DOHH2 (cell line): ENCODE measurements at regions not wholly inside any gene's neighbourhood (a gene's known extent, or its start where the extent isn't known, plus 50 kb on each side); places are given as distances from the start of the nearest gene placed in this dataset.

ENCODE experiments used
- H3F3A ChIP-seq: fragments of 200-600 bp; sonication (generic), shearing (Covaris generic); 2 replicates; pipeline ENCODE4 v1.6.0; 2016; ENCODE audit warnings: antibody characterized with exemption, mild to moderate bottlenecking; ENCODE audit not compliant: control insufficient read depth, insufficient read depth
- H3K27ac ChIP-seq: fragments of 200-600 bp; sonication (generic); 2 replicates; pipeline ENCODE4 v1.5.1; 2014; ENCODE audit warnings: low read depth, mild to moderate bottlenecking, low read length, moderate library complexity
- H3K27me3 ChIP-seq: fragments of 200-600 bp; sonication (generic); 2 replicates; pipeline ENCODE4 v1.6.1; 2014; ENCODE audit warnings: mild to moderate bottlenecking, low read length, mixed read lengths; ENCODE audit not compliant: control insufficient read depth
- H3K36me3 ChIP-seq: fragments of 200-600 bp; sonication (generic); 2 replicates; pipeline ENCODE4 v1.6.1; 2014; ENCODE audit warnings: mild to moderate bottlenecking, low read length, moderate library complexity, mixed read lengths; ENCODE audit not compliant: control insufficient read depth
- H3K4me1 ChIP-seq: fragments of 200-600 bp; sonication (generic); 2 replicates; pipeline ENCODE4 v1.6.1; 2014; ENCODE audit warnings: mild to moderate bottlenecking, low read length, mixed read lengths; ENCODE audit not compliant: control insufficient read depth
- H3K4me2 ChIP-seq: fragments of 200-600 bp; sonication (generic); 2 replicates; pipeline ENCODE4 v1.6.0; 2014; ENCODE audit warnings: mild to moderate bottlenecking, low read length, moderate library complexity
- H3K4me3 ChIP-seq: fragments of 200-600 bp; sonication (generic); 2 replicates; pipeline ENCODE4 v1.5.1; 2014; ENCODE audit warnings: mild to moderate bottlenecking, low read length, mixed read lengths
- H3K79me2 ChIP-seq: fragments of 200-600 bp; sonication (generic); 2 replicates; pipeline ENCODE4 v1.6.1; 2014; ENCODE audit warnings: mild to moderate bottlenecking, low read length, mixed read lengths; ENCODE audit not compliant: control insufficient read depth
- H3K9me2 ChIP-seq: fragments of 200-600 bp; sonication (generic); replicated peaks from 2 replicates; pipeline ENCODE4 v1.6.1; 2014; ENCODE audit warnings: mild to moderate bottlenecking, low read length, mixed read lengths; ENCODE audit not compliant: control insufficient read depth
- H3K9me3 ChIP-seq: fragments of 200-600 bp; sonication (generic); 2 replicates; pipeline ENCODE4 v1.6.1; 2014; ENCODE audit warnings: antibody characterized with exemption, low read length, mixed read lengths; ENCODE audit not compliant: control insufficient read depth, insufficient read depth
- H4K20me1 ChIP-seq: fragments of 200-600 bp; sonication (generic); 2 replicates; pipeline ENCODE4 v1.6.0; 2014; ENCODE audit warnings: low read depth, mild to moderate bottlenecking, antibody characterized with exemption, low read length, moderate library complexity; ENCODE audit not compliant: control insufficient read depth, insufficient read depth
- EZH2phosphoT487 ChIP-seq: fragments of 200-600 bp; sonication (generic); IDR thresholded peaks from 2 replicates; pipeline ENCODE4 v1.6.1; 2017; ENCODE audit warnings: borderline replicate concordance, mild to moderate bottlenecking, antibody characterized with exemption, low read length, moderate library complexity, mixed read lengths
- TF ChIP-seq, protein P1 (sequence below): fragments of 200-600 bp; sonication (generic); IDR thresholded peaks from one replicate; pipeline ENCODE4 v1.5.1; 2014; ENCODE audit warnings: antibody characterized with exemption, mild to moderate bottlenecking, low read depth, low read length; ENCODE audit not compliant: poor library complexity, severe bottlenecking

DNA sequence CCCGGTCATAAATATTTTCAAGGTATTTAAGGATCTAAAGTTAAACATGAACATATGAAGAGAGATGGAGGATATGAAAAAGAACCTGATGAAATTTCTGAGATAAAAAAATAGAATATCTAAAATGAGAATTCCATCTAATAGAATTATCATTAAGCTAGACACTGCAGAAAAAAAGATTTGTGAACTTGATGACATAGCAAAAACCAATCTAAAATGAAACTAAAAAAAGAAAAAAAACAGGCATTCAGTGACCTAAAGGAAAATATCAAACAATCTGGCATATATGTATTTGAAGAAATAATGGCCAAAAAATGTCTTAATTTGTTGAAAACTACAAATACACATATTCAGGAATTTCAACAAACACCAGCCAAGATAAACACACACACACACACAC lies 81.6 kb upstream of the ZC3H12C start:
- Histone ChIP-seq H3K27ac (no peak overlapping the region), H3K4me2 (no peak overlapping the region), H3K9me2 (no peaks in the 10 kb centered on the region), H3K9me3 (0 out of 2 replicates have a peak, but pooled peaks cover 3% of the 10 kb centered on the region), H3F3A (no peaks in the 10 kb centered on the region), H3K79me2 (no peaks in the 10 kb centered on the region), H4K20me1 (no peaks in the 10 kb centered on the region), H3K27me3 (no peaks in the 10 kb centered on the region), H3K4me1 (no peaks in the 10 kb centered on the region), H3K4me3 (no peak overlapping the region), H3K36me3 (no peaks in the 10 kb centered on the region)
- TF ChIP-seq, protein P1, sequence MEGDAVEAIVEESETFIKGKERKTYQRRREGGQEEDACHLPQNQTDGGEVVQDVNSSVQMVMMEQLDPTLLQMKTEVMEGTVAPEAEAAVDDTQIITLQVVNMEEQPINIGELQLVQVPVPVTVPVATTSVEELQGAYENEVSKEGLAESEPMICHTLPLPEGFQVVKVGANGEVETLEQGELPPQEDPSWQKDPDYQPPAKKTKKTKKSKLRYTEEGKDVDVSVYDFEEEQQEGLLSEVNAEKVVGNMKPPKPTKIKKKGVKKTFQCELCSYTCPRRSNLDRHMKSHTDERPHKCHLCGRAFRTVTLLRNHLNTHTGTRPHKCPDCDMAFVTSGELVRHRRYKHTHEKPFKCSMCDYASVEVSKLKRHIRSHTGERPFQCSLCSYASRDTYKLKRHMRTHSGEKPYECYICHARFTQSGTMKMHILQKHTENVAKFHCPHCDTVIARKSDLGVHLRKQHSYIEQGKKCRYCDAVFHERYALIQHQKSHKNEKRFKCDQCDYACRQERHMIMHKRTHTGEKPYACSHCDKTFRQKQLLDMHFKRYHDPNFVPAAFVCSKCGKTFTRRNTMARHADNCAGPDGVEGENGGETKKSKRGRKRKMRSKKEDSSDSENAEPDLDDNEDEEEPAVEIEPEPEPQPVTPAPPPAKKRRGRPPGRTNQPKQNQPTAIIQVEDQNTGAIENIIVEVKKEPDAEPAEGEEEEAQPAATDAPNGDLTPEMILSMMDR: no peak
- no peak for TF ChIP-seq EZH2phosphoT487

DNA sequence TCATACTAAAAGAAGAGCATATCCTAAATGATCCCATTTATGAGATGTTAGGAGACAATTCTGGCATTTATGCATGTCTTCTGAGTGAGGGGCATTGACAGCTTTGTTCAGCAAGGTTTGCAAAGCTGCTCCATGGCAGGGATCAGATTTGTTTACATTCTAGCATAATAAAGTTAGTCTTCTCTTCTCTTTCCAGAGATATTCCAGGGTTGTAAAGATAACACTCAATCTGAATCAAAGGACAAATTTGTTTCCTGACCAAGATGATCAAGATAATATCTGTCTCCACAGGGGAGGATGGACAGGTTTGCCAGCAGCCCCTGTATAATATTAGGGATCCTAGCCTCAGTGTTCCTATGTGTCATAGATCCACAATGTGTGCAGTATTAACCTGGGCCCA lies 77.5 kb upstream of the ZC3H12C start:
- Histone ChIP-seq H3K27me3 (no peaks in the 10 kb centered on the region), H3K9me2 (no peaks in the 10 kb centered on the region), H4K20me1 (no peaks in the 10 kb centered on the region), H3K79me2 (no peaks in the 10 kb centered on the region), H3K4me1 (no peaks in the 10 kb centered on the region), H3F3A (no peaks in the 10 kb centered on the region), H3K4me3 (no peak overlapping the region), H3K27ac (no peak overlapping the region), H3K36me3 (no peaks in the 10 kb centered on the region), H3K4me2 (no peak overlapping the region), H3K9me3 (0 out of 2 replicates have a peak, but pooled peaks cover 3% of the 10 kb centered on the region)
- TF ChIP-seq EZH2phosphoT487: no peak
- TF ChIP-seq, protein P1: no peak

DNA sequence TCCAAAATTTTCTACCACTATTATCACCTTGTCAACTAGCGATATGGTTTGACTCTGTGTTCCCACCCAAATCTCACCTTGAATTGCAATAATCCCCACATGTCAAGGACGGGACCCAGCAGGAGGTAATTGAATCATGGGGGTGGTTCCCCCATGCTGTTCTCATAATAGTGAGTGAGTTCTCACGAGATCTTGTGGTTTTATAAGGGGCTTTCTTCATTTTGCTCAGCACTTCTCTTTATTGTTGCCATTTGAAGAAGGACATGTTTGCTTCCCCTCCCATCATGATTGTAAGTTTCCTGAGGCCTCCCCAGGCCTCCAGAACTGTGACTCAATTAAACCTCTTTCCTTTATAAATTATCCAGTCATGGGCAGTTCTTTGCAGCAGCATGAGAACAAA lies 73.5 kb upstream of the ZC3H12C start:
- Histone ChIP-seq H3K4me1 (no peaks in the 10 kb centered on the region), H3K27ac (no peak overlapping the region), H3K79me2 (no peaks in the 10 kb centered on the region), H3F3A (no peaks in the 10 kb centered on the region), H4K20me1 (no peaks in the 10 kb centered on the region), H3K4me3 (no peak overlapping the region), H3K9me2 (no peaks in the 10 kb centered on the region), H3K9me3 (no peaks in the 10 kb centered on the region), H3K27me3 (no peaks in the 10 kb centered on the region), H3K36me3 (no peaks in the 10 kb centered on the region), H3K4me2 (no peak overlapping the region)
- TF ChIP-seq EZH2phosphoT487: no peak
- TF ChIP-seq, protein P1: no peak

DNA sequence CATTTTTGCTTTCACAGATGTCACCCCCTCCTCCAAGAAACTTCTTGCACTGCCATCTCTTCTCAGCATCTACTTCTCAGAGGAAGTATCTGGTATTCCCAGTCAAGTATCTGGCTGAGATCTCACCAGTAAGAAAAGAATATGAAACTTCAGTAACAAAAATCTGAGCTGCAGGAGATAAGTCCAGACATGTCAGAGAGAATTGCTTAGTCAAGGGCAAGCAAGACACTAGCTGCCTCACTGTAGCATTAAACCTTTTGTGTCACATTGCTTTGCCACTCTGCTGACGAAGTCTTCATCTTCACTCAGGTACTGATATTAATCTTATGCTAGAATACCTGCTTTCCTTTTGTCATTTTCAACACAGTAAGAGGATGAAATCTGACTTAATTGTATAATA lies 70.6 kb upstream of the ZC3H12C start:
- H3K4me2 ChIP-seq: no peak overlapping the region
- no peak overlapping the region for H3K4me3 ChIP-seq
- TF ChIP-seq, protein P1: no peak
- no peak for TF ChIP-seq EZH2phosphoT487

More for the DNA sequence above, 70.6 kb upstream of the ZC3H12C start:
- Histone ChIP-seq H3K36me3 (no peaks in the 10 kb centered on the region), H3K9me2 (no peaks in the 10 kb centered on the region), H3K27ac (no peak overlapping the region), H4K20me1 (no peaks in the 10 kb centered on the region), H3F3A (no peaks in the 10 kb centered on the region), H3K9me3 (no peaks in the 10 kb centered on the region), H3K4me1 (peaks cover 17% of the 10 kb centered on the region), H3K27me3 (no peaks in the 10 kb centered on the region), H3K79me2 (no peaks in the 10 kb centered on the region)
